ENCODE measurements at regions not wholly inside any gene's neighbourhood (a gene's known extent, or its start where the extent isn't known, plus 50 kb on each side); places are given as distances from the start of the nearest gene placed in this dataset.

- CTCF ChIA-PET: interaction anchor here (0.7 kb wide), 1 partner anchor 46 kb away, joined by 3 read pairs; no protein-coding TSS in a partner anchor
- H3K79me2 ChIP-seq (ENCODE audit: insufficient read depth): no peaks in the 10 kb centered on the region; the same call in 1 of the 2 replicates
- no peaks in the 10 kb centered on the region for H3K36me3 ChIP-seq (replicated peaks in 1 of 2; ENCODE audit: control insufficient read depth in 1 of 2, insufficient read depth in 2 of 2, low read length in 1 of 2)
These were observed 83.8 kb upstream of the CLCN4 start for GRCh38 chrX:10072786-10073568.

GRCh38 chrX:10073671-10074070, 83.1 kb upstream of the CLCN4 start:
- H3F3A ChIP-seq (replicated peaks; ENCODE audit: insufficient read depth): no peaks in the 10 kb centered on the region
- no peak for DNase-seq
- H3K9me3 ChIP-seq: no peaks in the 10 kb centered on the region
- POLR2A ChIA-PET: no interaction called here
- H3K27ac ChIP-seq (ENCODE audit: low read depth in 2 of 2, low read length in 1 of 2): no peak overlapping the region
- 57% methylated on average over 1 of the region's 1 CpG for WGBS (ENCODE audit: low lambda C conversion rate)
- H3K9ac ChIP-seq: no peak overlapping the region
- no peak overlapping the region for H3K4me3 ChIP-seq (ENCODE audit: low read depth in 2 of 2, low read length in 1 of 2)
- CTCF ChIA-PET: no interaction called here
- no peaks in the 10 kb centered on the region; a peak in 1 of 4 replicates for H3K4me1 ChIP-seq (ENCODE audit: control insufficient read depth in 1 of 2, insufficient read depth in 2 of 2, low read depth in 1 of 2, low read length in 1 of 2)
- H3K4me2 ChIP-seq: no peak overlapping the region
- H4K20me1 ChIP-seq (ENCODE audit: insufficient read depth): no peaks in the 10 kb centered on the region; the same call in 1 of the 2 replicates
- H2AFZ ChIP-seq (ENCODE audit: low read depth): no peak overlapping the region
- no peaks in the 10 kb centered on the region for H3K27me3 ChIP-seq (ENCODE audit: insufficient read depth)
- no peaks in the 10 kb centered on the region; the same call in 1 of the 2 replicates for H3K79me2 ChIP-seq (ENCODE audit: insufficient read depth)
- H3K36me3 ChIP-seq (replicated peaks in 1 of 2; ENCODE audit: control insufficient read depth in 1 of 2, insufficient read depth in 2 of 2, low read length in 1 of 2): no peaks in the 10 kb centered on the region
- H3K9me2 ChIP-seq: no peaks in the 10 kb centered on the region
- TF ChIP-seq GATA2 (CRISPR knock-in tag; IDR thresholded peaks at IDR 0.05): no peak
- no peak for TF ChIP-seq MAX (IDR thresholded peaks at IDR 0.05; ENCODE audit: low read depth)
- no peak for TF ChIP-seq EP300 (IDR thresholded peaks at IDR 0.05; ENCODE audit: borderline replicate concordance in 1 of 2, low read depth in 1 of 2, low read length in 1 of 2)
- TF ChIP-seq EZH2phosphoT487 (IDR thresholded peaks at IDR 0.05; ENCODE audit: borderline replicate concordance, low read depth): no peak
- TF ChIP-seq, protein P1, sequence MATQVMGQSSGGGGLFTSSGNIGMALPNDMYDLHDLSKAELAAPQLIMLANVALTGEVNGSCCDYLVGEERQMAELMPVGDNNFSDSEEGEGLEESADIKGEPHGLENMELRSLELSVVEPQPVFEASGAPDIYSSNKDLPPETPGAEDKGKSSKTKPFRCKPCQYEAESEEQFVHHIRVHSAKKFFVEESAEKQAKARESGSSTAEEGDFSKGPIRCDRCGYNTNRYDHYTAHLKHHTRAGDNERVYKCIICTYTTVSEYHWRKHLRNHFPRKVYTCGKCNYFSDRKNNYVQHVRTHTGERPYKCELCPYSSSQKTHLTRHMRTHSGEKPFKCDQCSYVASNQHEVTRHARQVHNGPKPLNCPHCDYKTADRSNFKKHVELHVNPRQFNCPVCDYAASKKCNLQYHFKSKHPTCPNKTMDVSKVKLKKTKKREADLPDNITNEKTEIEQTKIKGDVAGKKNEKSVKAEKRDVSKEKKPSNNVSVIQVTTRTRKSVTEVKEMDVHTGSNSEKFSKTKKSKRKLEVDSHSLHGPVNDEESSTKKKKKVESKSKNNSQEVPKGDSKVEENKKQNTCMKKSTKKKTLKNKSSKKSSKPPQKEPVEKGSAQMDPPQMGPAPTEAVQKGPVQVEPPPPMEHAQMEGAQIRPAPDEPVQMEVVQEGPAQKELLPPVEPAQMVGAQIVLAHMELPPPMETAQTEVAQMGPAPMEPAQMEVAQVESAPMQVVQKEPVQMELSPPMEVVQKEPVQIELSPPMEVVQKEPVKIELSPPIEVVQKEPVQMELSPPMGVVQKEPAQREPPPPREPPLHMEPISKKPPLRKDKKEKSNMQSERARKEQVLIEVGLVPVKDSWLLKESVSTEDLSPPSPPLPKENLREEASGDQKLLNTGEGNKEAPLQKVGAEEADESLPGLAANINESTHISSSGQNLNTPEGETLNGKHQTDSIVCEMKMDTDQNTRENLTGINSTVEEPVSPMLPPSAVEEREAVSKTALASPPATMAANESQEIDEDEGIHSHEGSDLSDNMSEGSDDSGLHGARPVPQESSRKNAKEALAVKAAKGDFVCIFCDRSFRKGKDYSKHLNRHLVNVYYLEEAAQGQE (IDR thresholded peaks at IDR 0.05; ENCODE audit: low read depth, low read length): no peak
- no peak for TF ChIP-seq NRF1 (IDR thresholded peaks at IDR 0.05; ENCODE audit: low read depth, low read length)
- TF ChIP-seq USF2 (IDR thresholded peaks at IDR 0.05; ENCODE audit: borderline replicate concordance, low read depth, low read length): no peak
- no peak for TF ChIP-seq GABPA (IDR thresholded peaks at IDR 0.05; ENCODE audit: low read depth)
- no peak for TF ChIP-seq USF1 (IDR thresholded peaks at IDR 0.05; ENCODE audit: borderline replicate concordance, low read depth)
- TF ChIP-seq FOSL2 (IDR thresholded peaks at IDR 0.05; ENCODE audit: borderline replicate concordance, low read depth): no peak
- no peak for TF ChIP-seq FOXJ3 (CRISPR knock-in tag; IDR thresholded peaks at IDR 0.05)
- TF ChIP-seq RCOR1 (IDR thresholded peaks at IDR 0.05; ENCODE audit: low read length): no peak
- TF ChIP-seq TCF12 (IDR thresholded peaks at IDR 0.05): no peak
- no peak for TF ChIP-seq TEAD4 (IDR thresholded peaks at IDR 0.05; ENCODE audit: borderline replicate concordance, insufficient read depth)
- TF ChIP-seq MEF2A (IDR thresholded peaks at IDR 0.05; ENCODE audit: borderline replicate concordance, low read depth): no peak
- no peak for TF ChIP-seq JUND (IDR thresholded peaks at IDR 0.05)
- no peak for TF ChIP-seq IRF3 (IDR thresholded peaks at IDR 0.05; ENCODE audit: low read depth, low read length)
- no peak for TF ChIP-seq RXRA (IDR thresholded peaks at IDR 0.05; ENCODE audit: borderline replicate concordance, low read depth)

More at GRCh38 chrX:10072786-10073568, 83.8 kb upstream of the CLCN4 start:
- H3F3A ChIP-seq (replicated peaks; ENCODE audit: insufficient read depth): no peaks in the 10 kb centered on the region
- no peak overlapping the region for H2AFZ ChIP-seq (ENCODE audit: low read depth)
- H3K9me2 ChIP-seq: no peaks in the 10 kb centered on the region
- POLR2A ChIA-PET: no interaction called here
- H3K9me3 ChIP-seq: no peaks in the 10 kb centered on the region
- no peak overlapping the region for H3K4me3 ChIP-seq (ENCODE audit: low read depth in 2 of 2, low read length in 1 of 2)
- H3K9ac ChIP-seq: no peak overlapping the region
- no peak for TF ChIP-seq YY1 (IDR thresholded peaks at IDR 0.05; ENCODE audit: low read depth)
- H3K4me1 ChIP-seq (ENCODE audit: control insufficient read depth in 1 of 2, insufficient read depth in 2 of 2, low read depth in 1 of 2, low read length in 1 of 2): no peaks in the 10 kb centered on the region; a peak in 1 of 4 replicates
- DNase-seq: no peak
- no peak overlapping the region for H3K4me2 ChIP-seq
- H3K27me3 ChIP-seq (ENCODE audit: insufficient read depth): no peaks in the 10 kb centered on the region
- H3K27ac ChIP-seq (ENCODE audit: low read depth in 2 of 2, low read length in 1 of 2): no peak overlapping the region
- H4K20me1 ChIP-seq (ENCODE audit: insufficient read depth): no peaks in the 10 kb centered on the region; the same call in 1 of the 2 replicates
- WGBS (ENCODE audit: low lambda C conversion rate): 47% methylated on average over 4 of the region's 4 CpGs

All from SK-N-SH (cell line).